ENCODE measurements at regions not wholly inside any gene's neighbourhood (a gene's known extent, or its start where the extent isn't known, plus 50 kb on each side); places are given as distances from the start of the nearest gene placed in this dataset.
A peak's percentile ranks its signal among the peaks of the same experiment; 100 is the strongest.

GRCh38 chr4:163875327-163875726 is 380.8 kb downstream of the TMA16 start:
- TF ChIP-seq JUND (IDR thresholded peaks at IDR 0.05; ENCODE audit: low read depth): no peak
- no peak for DNase-seq (ENCODE audit: low read depth in 1 of 2, low spot score in 1 of 2)
- in situ Hi-C loops (cut with HindIII; ENCODE audit: low pct_unique_long_range_greater_than_20kb, low sequenced_read_pairs): no loop called here

DNA sequence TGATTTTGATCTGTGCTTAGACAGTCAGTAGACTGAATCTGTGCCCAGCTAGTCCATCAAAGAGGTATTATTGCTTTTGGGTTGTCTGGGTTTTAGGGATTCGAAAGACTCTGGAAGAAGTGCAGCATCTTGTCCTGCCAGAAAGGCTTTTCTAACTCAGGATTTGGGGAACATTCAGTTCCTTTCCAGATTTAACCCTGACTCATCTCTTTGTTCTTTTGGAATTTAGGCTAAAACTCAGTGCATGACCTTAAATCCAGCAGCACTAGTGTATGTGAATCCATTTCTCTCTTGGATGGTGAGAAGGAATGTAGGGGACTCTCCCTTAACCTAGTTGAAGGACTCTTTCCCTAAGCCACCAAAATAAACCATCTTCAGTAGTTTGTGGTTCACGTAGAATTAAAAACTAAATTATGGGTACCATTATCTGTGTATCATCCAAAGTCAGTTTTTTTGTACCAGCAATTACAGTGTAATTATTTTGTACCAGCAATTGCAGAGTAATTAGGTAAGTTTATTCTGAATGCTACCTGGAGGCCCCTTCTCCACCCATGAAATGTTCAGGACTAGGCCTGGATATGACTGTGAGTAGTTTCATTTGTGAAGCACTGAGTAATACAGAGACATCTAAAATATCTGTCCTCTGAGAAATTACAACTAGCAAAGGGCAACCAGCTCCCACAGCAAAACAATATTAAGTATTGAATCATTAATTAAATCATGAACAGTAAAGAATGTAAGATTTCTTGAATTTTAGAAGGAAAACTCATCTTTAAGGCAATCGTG is 384.0 kb downstream of the TMA16 start:
- in situ Hi-C loops (cut with HindIII; ENCODE audit: low pct_unique_long_range_greater_than_20kb, low sequenced_read_pairs): no loop called here
- no peak for DNase-seq (ENCODE audit: low read depth in 1 of 2, low spot score in 1 of 2)
- no peak for TF ChIP-seq JUND (IDR thresholded peaks at IDR 0.05; ENCODE audit: low read depth)

- no peak for DNase-seq (ENCODE audit: low read depth in 1 of 2, low spot score in 1 of 2)
- TF ChIP-seq JUND (IDR thresholded peaks at IDR 0.05; ENCODE audit: low read depth): no peak
- in situ Hi-C loops (cut with HindIII; ENCODE audit: low pct_unique_long_range_greater_than_20kb, low sequenced_read_pairs): no loop called here
Observed at GRCh38 chr4:163892417-163892816, 397.9 kb downstream of the TMA16 start.

DNA sequence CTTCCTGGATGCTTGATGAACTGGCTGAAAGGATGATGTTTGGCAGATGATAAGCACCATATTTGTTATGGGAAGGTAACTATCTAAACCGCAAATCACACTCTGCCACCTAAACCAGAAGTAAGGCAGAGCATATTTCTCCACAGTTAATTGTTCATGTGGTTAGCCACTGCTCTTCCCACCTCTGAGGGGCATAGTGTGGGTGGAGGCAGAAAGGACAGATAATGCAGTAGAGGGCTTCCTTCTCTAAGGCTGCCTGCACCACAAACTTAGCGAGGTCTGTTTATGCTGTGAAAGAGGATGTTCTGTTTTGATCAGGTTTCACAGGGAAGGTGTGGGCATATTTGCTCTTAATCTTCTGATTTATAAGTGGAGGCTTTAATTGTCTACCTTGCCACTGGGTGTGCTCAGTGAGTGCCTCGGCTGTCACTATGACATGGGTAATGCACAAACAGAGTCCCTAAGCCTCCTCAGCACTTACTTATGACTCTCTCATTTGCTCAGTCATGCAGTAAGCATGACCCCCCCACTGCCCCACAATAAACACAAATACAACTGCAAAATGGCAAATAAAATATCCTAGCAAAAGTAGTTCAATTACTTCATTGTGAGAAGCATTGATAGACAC is 401.0 kb downstream of the TMA16 start:
- no peak for TF ChIP-seq JUND (IDR thresholded peaks at IDR 0.05; ENCODE audit: low read depth)

GRCh38 chr4:163901319-163901718 is 406.8 kb downstream of the TMA16 start:
- DNase-seq (ENCODE audit: low read depth in 1 of 2, low spot score in 1 of 2): no peak
- TF ChIP-seq JUND (IDR thresholded peaks at IDR 0.05; ENCODE audit: low read depth): no peak
- in situ Hi-C loops (cut with HindIII; ENCODE audit: low pct_unique_long_range_greater_than_20kb, low sequenced_read_pairs): no loop called here

More for the DNA sequence above, 401.0 kb downstream of the TMA16 start:
- in situ Hi-C loops (cut with HindIII; ENCODE audit: low pct_unique_long_range_greater_than_20kb, low sequenced_read_pairs): no loop called here
- no peak for DNase-seq (ENCODE audit: low read depth in 1 of 2, low spot score in 1 of 2)

- TF ChIP-seq JUND (IDR thresholded peaks at IDR 0.05; ENCODE audit: low read depth): no peak
- no peak for DNase-seq (ENCODE audit: low read depth in 1 of 2, low spot score in 1 of 2)
- in situ Hi-C loops (cut with HindIII; ENCODE audit: low pct_unique_long_range_greater_than_20kb, low sequenced_read_pairs): no loop called here
Observed at GRCh38 chr4:163902417-163902816, 407.9 kb downstream of the TMA16 start.

GRCh38 chr4:163911891-163912290 is 417.4 kb downstream of the TMA16 start:
- TF ChIP-seq JUND (IDR thresholded peaks at IDR 0.05; ENCODE audit: low read depth): no peak
- DNase-seq (ENCODE audit: low read depth in 1 of 2, low spot score in 1 of 2): no peak
- in situ Hi-C loops (cut with HindIII; ENCODE audit: low pct_unique_long_range_greater_than_20kb, low sequenced_read_pairs): no loop called here

GRCh38 chr4:163913571-163913970 is 419.1 kb downstream of the TMA16 start:
- in situ Hi-C loops (cut with HindIII; ENCODE audit: low pct_unique_long_range_greater_than_20kb, low sequenced_read_pairs): no loop called here
- DNase-seq (ENCODE audit: low read depth in 1 of 2, low spot score in 1 of 2): no peak
- no peak for TF ChIP-seq JUND (IDR thresholded peaks at IDR 0.05; ENCODE audit: low read depth)

- TF ChIP-seq JUND (IDR thresholded peaks at IDR 0.05; ENCODE audit: low read depth): no peak
- in situ Hi-C loops (cut with HindIII; ENCODE audit: low pct_unique_long_range_greater_than_20kb, low sequenced_read_pairs): no loop called here
- peak in 1 of 2 experiments; percentile 26 for DNase-seq (ENCODE audit: low read depth in 1 of 2, low spot score in 1 of 2)
Observed at GRCh38 chr4:163915896-163916295, 421.4 kb downstream of the TMA16 start.

DNA sequence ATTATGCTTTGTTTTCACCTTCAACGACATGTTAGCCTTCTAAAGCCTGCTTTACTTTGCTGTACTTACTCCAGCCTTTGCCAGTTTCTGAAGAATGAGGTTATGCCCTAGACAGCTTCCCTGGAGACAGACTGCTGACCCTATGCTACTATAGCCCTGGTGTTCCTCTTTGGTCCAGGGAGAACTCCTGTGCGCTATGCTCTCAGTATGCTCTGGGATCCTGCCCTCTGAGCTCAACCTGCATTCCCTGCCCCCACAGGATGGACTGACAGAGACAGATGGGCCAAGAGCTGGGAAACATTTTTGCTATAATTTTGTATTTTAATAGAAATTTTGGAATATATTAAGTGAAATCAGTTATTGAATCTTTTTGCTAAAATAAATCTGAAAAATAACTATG is 425.9 kb downstream of the TMA16 start:
- no peak for DNase-seq (ENCODE audit: low read depth in 1 of 2, low spot score in 1 of 2)
- in situ Hi-C loops (cut with HindIII; ENCODE audit: low pct_unique_long_range_greater_than_20kb, low sequenced_read_pairs): no loop called here
- no peak for TF ChIP-seq JUND (IDR thresholded peaks at IDR 0.05; ENCODE audit: low read depth)

DNA sequence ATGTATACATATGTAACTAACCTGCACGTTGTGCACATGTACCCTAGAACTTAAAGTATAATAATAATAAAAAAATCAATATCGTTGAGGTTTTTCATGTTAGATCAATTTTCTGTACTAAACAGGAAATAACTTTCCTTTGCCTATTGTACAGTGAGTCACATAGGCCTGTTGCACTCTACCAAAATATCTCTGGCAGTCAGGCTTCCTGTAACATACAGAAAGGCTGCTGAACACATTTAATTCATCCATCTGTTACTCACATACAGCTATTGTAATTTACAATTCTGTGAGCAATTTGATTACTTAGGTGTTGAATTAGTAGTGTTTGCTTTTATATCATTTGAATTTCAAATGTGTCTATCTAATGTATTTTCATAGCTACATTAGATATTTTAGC is 427.8 kb downstream of the TMA16 start:
- no peak for TF ChIP-seq JUND (IDR thresholded peaks at IDR 0.05; ENCODE audit: low read depth)
- in situ Hi-C loops (cut with HindIII; ENCODE audit: low pct_unique_long_range_greater_than_20kb, low sequenced_read_pairs): no loop called here

GRCh38 chr4:163923092-163923491 is 428.6 kb downstream of the TMA16 start:
- TF ChIP-seq JUND (IDR thresholded peaks at IDR 0.05; ENCODE audit: low read depth): no peak
- in situ Hi-C loops (cut with HindIII; ENCODE audit: low pct_unique_long_range_greater_than_20kb, low sequenced_read_pairs): no loop called here
- no peak for DNase-seq (ENCODE audit: low read depth in 1 of 2, low spot score in 1 of 2)

More for the DNA sequence above, 427.8 kb downstream of the TMA16 start:
- DNase-seq (ENCODE audit: low read depth in 1 of 2, low spot score in 1 of 2): no peak

GRCh38 chr4:163930086-163930485 is 435.6 kb downstream of the TMA16 start:
- no peak for DNase-seq (ENCODE audit: low read depth in 1 of 2, low spot score in 1 of 2)
- no peak for TF ChIP-seq JUND (IDR thresholded peaks at IDR 0.05; ENCODE audit: low read depth)

More at GRCh38 chr4:163930086-163930485, 435.6 kb downstream of the TMA16 start:
- in situ Hi-C loops (cut with HindIII; ENCODE audit: low pct_unique_long_range_greater_than_20kb, low sequenced_read_pairs): no loop called here
